SK-MEL-5 (cell line): ENCODE measurements at regions not wholly inside any gene's neighbourhood (a gene's known extent, or its start where the extent isn't known, plus 50 kb on each side); places are given as distances from the start of the nearest gene placed in this dataset.
"Not testable (repeated sequence)": the region's sequence is repeated elsewhere in the genome, so short reads cannot be mapped to it uniquely, and the experiment has no call there.

Experiments
- DNase-seq: peaks from one replicate; pipeline ENCODE4 v3.0.0-alpha.2; 2016; ENCODE audit warnings: low read depth, low spot score
- in situ Hi-C: cut with HindIII; loops from 2 replicates; pipeline ENCODE4 v1.10.0; 2016; ENCODE audit warnings: low sequenced_read_pairs, high pct_unique_total_duplicates, low pct_unique_long_range_greater_than_20kb

DNA sequence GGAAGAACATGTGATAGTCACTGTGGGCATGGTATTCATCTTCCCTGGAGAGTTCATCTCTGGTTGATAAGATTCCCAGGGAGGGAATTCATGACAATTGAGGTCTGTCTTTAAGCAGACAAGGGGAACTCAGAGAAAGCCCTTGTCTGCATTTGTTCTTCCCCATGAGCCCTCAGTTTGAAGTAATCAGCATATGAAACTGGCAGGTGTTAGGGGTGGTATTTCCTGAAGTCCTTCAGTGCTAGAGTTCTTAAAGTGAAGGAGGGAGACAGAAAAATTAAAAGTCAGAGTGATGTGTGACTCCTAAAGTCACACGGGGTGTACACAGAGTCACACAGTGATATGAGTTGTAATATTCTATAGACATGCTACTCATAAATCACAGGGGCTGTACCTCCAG, 60.6 kb upstream of the SYK start:
- DNase-seq = no peak
- in situ Hi-C loops = no loop called here

DNA sequence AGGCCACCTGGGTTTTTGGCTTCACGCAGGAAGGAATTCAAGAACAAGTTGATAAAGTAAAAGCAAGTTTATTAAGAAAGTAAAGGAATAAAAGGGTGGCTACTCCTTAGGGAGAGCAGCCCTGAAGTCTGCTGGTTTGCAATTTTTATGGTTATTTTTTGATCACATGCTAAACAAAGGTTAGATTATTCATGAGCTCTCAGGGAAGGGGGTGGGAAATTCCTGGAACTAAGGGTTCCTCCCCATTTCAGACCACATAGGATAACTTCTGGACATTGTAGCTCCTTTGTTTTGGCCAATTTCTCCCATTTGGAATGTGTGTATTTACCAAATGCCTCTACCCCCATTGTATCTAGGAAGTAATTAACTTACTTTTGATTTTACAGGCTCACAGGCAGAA, 63.9 kb upstream of the SYK start:
- in situ Hi-C loops = no loop called here

DNA sequence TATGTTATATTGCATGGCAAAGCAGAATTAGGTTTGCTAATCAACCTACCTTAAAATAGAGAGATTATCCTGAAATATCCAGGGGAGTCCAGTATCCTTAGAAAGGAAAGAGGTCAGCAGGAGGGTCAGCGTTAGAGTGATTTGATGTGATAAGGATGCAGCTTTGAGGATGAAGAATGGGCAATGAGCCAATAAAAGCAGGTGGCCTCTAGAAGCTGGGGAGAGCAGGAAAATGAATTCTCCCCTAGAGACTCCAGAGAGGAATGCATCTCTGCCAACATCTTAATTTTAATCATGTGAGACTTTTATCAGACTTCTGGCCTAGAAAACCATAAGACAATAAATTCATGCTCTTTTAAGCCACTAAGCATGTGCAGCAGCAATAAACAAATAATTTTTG, 65.7 kb upstream of the SYK start:
- in situ Hi-C loops = no loop called here
- no peak for DNase-seq

More for the DNA sequence above, 63.9 kb upstream of the SYK start:
- DNase-seq = no peak

DNA sequence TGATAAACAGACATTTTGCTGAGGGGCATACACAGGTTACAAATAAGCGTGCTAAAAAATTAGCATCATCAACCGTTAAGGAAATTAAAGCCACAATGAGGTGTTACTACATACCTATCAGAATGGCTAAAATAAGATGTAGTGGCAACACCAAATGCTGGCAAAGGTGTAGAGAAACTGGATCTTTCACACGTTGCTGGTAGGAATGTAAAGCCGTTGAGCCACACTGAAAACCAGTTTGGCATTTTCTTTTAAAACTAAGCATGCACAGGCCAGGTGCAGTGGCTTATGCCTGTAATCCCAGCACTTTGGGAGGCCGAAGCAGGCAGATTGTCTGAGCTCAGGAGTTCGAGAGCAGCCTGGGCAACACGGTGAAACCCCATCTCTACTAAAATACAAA, 67.0 kb upstream of the SYK start:
- DNase-seq = no peak
- in situ Hi-C loops = no loop called here

DNA sequence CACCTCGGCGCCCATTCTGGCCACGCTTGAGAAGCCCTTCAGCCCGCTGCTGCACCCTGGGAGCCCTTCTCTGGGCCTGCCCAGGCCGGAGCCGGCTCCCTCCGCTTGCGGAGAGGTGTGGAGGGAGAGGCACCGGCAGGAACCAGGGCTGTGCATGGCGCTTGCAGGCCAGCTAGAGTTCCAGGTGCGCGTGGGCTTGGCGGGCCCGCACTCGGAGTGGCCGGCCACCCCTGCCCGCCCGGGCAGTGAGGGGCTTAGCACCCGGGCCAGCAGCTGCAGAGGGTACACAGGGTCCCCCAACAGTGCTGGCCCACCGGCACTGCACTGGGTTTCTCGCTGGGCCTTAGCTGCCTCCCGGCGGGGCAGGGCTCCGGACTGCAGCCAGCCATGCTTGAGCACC, 72.3 kb upstream of the SYK start:
- in situ Hi-C loops = no loop called here
- DNase-seq = no peak

DNA sequence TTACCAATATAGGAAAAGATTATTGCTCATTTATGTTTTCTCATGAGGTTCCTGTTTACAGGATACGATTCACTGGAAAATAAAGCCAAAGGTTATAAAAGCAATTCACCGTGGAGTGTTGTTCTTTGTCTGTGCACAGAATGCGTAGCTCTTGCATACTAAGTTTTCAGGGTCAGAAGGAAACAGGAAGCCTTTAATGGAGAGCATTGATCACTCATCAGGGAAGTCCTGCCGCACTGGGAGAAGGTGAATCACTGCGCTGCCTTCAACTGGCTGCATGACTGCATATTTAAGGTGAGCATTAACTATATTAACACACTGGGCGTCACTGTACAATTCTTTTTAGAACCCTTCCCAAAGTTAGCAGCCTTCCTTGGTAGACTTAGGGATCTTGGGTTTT, 74.1 kb upstream of the SYK start:
- DNase-seq = no peak
- in situ Hi-C loops = no loop called here

DNA sequence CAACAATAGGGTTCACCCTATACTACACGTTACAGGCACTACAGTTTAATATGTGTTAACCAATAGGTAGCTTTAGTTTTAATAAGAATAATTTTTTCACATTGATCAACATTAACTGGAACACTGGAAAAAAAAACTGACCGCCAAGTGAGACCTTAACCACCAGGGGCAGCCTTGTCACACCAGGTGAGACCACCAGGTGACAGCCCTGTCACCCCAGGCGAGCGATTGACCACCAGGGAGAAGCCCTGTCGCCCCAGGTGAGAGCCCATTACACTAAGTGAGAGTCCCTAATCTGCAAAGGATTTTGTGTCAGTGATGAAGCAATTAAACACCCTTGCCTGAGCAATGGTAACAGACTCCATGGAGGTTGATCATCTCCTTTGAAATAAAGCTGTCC, 75.4 kb upstream of the SYK start:
- in situ Hi-C loops = no loop called here
- no peak for DNase-seq

DNA sequence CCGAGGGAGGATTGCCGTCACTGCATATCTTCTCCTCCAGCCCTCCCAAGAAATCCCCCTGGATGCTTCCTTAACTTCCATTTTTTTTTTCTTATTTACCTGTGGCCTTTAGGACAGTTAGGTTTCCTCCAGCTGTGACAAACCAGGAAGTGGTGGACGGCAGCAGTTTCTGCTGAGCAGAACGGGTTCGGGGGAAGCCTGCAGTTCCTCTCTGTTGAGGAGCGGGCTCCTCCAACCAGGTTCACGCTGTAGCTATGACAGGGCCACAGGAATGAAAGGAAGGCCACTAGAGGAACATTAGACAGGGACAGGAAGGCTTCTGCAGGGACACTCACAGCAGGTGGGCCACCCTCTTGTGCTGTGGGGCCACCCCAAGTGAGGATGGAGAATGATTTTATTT, 76.7 kb upstream of the SYK start:
- no peak for DNase-seq
- in situ Hi-C loops = no loop called here

DNA sequence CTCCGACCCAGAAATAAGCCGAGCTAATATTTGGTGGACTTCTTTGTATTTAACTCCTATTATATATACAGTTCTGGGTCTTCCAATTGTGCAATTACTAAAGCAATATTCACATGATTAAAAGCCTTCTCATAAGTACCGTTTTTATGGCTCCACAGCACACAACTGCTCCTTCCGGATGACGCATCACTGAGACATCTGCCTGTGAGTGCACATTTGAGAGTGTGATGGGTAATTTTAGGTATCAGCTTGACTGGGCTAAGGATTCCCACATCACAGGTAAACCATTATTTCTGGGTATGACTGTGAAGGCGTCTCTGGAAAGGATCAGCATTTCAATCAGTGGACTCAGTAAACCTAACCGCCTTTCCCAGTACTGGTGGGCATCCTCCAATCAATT, 77.5 kb upstream of the SYK start:
- DNase-seq = no peak
- in situ Hi-C loops = no loop called here

DNA sequence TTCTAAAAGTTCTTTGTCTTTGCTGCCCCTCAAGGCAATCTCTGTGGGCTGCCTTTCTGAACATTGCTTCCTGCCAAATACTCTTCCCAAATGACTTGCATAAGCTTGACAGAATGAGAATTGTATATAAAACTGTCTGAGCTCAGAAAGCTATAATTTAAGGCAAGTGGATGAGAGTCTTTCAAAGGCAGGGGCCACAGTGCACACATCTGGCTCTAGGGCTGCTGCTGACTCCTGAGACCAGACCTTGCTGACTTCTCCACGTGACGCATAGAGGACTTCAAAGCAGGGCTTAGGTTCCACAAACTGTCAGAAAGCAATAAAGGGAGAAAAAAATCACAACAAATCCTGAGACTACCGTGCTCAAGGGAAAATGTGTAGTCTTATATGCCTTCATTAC, 79.4 kb upstream of the DIRAS2 start:
- in situ Hi-C loops = no loop called here
- DNase-seq = peak; percentile 66

DNA sequence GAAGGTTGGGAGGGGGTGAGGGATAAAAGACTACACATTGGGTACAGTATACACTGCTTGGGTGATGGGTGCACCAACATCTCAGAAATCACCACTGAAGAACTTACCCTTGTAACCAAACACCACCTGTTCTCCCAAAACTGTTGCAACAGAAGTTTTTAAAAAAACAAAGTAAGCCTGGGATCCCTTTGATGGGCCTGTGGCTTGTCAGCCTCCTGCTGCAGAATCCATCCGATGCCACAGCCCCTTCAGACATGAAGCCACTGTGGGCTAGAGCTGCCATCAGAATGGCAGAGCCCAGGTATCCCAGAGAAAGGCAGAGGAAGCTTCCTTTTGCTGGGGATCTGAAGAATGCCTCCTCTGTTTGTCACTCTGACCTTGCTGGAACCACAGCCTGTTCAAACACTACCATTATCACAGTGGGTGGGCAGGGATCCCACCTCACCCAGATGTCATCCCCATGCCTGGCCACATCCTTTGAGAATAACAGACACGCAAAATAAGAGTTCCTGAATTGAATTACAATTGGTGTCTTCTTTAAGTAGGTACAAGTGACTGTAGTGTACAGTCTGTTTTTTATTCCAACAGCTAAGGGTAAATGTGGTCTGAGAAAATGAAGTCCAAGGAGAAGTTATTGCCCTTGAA, 78.1 kb upstream of the DIRAS2 start:
- DNase-seq = no peak
- in situ Hi-C loops = no loop called here

DNA sequence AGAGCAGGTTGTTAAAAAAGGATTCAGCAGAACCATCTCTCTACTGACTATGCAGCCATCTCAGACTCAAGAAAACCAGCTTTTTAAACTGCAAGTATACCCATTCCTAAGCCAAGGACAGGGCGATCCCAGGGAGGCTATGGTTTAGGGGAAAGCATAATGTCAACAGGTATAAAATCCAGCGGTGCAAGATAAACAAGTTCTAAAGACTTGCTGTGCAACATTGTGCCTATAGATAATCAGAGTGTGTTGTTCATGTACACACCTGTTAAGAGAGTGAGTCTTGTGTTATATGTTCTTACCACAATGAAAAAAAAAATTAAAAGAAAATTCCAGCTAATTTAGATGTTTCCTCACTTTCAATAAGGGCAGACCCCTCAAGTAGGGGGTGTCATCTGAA, 63.6 kb upstream of the DIRAS2 start:
- in situ Hi-C loops = no loop called here
- DNase-seq = no peak

DNA sequence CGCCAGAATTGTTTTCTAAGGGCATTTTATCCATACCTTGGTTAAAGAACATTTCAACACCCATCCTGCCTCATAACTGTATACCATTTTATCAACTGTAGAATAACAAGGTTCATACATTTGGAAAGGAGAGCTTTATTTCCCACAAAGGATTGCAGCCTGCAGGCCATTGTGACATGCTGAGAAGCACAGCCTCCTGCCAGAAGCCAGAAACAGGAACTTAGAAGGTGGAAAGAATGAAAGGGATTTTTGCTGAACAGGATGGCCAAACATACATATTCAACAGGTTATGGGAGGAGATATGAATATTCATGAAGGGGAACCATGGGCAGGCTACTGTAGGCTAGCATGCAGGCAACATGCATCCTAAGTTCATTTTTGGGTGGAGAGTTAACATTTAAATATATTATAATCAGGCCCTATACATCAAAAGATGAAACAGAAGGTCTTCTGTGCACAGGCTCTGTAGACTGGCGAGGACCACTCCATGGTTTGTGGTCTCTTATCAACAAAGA, 59.9 kb upstream of the DIRAS2 start:
- in situ Hi-C loops = no loop called here

DNA sequence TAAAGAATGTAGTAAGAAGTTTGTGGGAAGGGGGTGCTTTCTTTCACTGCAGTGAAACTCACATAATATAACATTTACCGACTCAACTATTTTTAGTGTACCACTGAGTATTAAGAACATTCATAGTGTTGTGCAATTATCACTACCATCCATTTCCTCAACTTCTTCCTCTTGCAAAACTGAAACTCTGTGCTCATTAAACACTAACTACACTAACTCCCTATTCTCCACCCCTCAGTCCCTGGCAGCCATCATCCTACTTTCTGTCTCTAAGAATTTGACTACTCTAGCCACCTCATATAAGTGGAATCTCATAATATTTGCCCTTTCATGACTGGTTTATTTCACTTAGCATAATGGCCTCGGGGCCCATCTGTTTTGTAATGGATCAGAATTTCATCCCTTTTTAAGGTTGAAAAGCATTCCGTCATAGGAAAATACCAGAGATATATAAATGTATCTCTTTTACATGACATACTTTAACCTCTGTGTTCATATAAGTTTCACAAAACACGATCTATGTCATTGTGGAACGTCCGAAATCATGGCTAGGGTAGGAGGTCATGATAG, 56.3 kb upstream of the DIRAS2 start:
- in situ Hi-C loops = no loop called here

More for the DNA sequence above, 59.9 kb upstream of the DIRAS2 start:
- no peak for DNase-seq

DNA sequence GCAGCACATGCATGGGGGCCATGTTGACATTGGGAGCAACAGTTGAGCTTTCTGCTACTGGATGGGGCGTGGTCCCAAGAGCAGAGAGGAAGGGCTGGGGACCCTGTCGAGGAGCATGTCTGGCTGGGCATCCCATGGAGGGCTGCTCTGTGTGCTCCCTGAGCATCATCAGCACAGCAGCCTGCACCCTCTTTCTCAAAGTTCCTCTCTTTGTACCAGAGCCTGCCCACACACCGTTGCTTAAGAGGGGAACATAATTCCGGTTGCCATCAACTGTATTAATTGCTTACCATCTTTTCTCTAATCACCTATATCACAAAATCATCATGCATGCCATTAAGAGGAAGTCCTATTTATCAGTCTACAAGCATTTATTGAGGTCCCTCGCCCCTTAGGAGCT, 55.2 kb upstream of the DIRAS2 start:
- in situ Hi-C loops = no loop called here
- DNase-seq = no peak

More for the DNA sequence above, 56.3 kb upstream of the DIRAS2 start:
- DNase-seq = no peak

DNA sequence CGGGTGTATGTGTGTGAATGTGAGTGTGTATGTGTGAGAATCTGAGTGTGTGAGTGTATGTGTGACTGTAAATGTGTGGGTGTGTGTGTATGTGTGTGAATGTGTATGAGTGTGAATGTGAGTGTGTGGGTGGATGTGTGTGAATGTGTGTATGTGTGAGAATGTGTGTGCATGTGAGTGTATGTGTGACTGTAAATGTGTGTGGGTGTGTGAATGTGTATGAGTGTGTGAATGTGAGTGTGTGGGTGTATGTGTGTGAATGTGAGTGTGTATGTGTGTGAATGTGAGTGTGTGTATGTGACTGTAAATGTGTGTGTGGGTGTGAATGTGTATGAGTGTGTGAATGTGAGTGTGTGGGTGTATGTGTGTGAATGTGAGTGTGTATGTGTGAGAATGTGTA, 51.6 kb upstream of the DIRAS2 start:
- in situ Hi-C loops, DNase-seq: not testable (repeated sequence)
